ENCODE measurements at regions not wholly inside any gene's neighbourhood (a gene's known extent, or its start where the extent isn't known, plus 50 kb on each side); places are given as distances from the start of the nearest gene placed in this dataset.
A peak's percentile ranks its signal among the peaks of the same experiment; 100 is the strongest.

GRCh38 chr18:65146482-65147021, 604.3 kb upstream of the CDH7 start:
- DNase-seq, result no peak

DNA sequence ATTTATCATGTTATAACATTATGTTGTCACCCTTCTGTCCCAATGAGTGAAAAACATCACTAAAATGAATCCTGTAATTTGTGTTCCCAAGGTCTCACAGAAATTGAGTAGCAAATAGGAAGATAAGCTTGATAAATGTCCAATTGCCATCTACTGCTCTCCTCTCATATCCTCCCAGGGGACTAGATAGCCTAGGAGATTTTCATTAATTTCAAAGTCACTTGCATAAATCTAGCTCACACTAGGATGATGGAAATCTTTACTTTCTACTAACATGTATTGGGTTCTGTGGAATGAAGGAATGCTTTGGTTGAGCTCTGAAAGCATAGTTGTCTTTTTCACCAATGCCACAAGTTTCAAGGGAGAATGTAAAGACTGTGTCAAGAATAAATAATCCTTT, 605.5 kb upstream of the CDH7 start:
- no peak for DNase-seq

DNA sequence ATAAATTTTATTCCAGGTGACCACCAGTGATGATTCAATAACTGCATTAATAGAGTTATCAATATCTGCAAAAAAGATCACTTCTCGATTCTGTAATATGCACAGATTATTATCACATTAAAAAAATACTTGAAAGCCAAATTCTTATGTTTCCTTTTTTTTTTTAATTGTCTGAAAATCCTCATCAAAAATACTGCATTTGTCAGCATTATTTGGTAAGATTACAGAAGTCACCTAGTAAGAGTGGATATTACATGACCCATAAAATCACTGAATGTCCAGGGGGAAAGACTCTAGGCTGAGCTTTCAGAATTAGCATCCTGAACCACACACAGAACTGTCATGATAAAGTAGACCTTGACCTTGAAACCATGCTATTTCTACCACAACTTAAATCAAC, 617.2 kb upstream of the CDH7 start:
- no peak for DNase-seq

- DNase-seq, result no peak
Observed at GRCh38 chr18:65124633-65125032, 626.2 kb upstream of the CDH7 start.

- DNase-seq, result no peak
Observed at GRCh38 chr18:65103864-65104263, 646.9 kb upstream of the CDH7 start.

- DNase-seq, result peak; percentile 21
Observed at GRCh38 chr18:65093346-65093745, 657.5 kb upstream of the CDH7 start.

DNA sequence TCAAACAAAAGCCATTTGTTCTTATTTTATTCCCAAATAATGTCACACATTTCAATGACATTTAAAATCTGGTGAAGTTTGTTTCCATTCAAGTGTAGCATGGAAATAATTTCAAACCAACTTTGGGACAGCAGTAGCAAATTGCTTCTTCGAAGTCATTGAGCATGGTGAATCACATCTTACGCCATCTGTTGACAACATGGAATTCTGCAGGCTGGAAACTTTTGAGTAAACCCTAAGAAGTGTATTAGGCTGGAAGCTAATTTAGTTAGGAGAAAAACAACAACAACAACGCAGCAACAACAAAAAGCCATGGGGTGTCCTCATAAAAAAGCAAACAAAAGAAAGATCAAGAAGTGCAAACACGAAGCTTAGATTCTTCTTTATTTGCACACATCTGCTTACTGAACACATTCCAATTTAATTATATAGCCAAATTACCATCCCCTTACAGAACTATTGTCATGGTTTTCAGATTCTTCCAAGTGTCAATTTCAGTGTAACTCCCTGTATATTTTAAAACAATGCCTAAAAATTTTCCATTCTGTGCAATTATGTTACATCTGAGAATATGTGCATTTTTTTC, 659.0 kb upstream of the CDH7 start:
- DNase-seq, result peak; percentile 11

GRCh38 chr18:65082907-65083306, 667.9 kb upstream of the CDH7 start:
- no peak for DNase-seq

DNA sequence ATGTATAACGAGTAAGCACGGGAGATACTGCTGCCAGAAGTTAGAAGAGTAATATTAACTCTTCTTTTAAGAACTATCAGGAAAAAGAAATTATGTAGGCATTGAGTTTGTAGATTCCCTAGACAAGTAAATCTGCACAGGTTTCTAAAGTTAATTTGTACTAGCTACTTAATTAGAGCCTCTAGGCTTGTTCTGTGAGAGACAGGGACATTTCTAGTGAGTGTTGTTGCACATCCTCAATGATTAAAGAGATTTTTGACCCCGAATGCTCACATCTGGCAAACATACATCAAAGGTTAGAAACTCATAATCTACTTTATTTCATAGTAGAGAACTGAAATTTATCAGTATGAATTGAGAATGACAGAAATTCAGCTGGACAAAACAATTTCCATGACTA, 669.0 kb upstream of the CDH7 start:
- DNase-seq, result no peak

DNA sequence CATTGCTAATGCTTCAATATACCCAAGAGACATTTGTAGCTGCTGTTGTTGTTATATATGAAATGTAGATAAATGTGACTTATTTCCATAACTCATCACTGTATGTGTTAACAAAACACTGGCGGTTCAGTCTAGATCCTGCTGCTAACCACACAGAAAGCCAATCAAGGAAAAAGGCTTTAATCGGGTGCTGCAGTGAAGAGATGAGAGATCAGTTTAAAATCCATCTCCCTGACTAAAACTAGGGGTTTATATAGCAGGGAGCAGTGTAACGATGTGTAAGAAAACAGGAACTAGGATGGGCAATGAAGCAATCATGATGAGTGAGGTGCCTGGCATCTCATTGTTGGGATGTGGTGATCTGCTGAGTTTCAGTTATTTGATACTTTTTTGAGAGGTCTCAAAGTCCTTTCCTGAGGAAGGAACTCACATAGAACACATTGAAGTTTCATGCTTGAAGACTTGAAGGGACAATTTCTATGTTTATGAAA, 677.7 kb upstream of the CDH7 start:
- no peak for DNase-seq

GRCh38 chr18:65057439-65058083, 693.3 kb upstream of the CDH7 start:
- DNase-seq, result no peak

- no peak for DNase-seq
Observed at GRCh38 chr18:65056575-65056974, 694.2 kb upstream of the CDH7 start.

DNA sequence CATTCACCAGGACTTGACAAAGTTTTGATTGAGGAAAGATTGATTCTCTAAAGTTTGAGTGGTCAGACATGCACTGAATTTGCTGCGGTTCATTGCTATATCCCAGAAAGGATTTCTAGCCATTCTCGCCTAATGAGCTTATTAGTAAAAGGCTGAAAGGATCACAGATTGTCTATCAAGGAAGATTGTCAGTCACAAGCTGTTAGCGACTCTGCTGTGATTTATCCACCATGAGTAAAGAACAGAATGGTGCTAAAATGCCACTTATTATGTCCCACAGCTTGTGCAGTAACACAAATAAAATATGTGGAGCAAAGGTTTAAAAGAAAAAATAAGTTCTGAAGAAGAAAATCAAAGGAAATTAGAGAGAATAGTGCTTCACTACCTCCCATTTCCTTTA, 701.2 kb upstream of the CDH7 start:
- no peak for DNase-seq

- DNase-seq, result no peak
Observed at GRCh38 chr18:65039578-65039977, 711.2 kb upstream of the CDH7 start.

- no peak for DNase-seq
Observed at GRCh38 chr18:65035701-65036100, 715.1 kb upstream of the CDH7 start.

DNA sequence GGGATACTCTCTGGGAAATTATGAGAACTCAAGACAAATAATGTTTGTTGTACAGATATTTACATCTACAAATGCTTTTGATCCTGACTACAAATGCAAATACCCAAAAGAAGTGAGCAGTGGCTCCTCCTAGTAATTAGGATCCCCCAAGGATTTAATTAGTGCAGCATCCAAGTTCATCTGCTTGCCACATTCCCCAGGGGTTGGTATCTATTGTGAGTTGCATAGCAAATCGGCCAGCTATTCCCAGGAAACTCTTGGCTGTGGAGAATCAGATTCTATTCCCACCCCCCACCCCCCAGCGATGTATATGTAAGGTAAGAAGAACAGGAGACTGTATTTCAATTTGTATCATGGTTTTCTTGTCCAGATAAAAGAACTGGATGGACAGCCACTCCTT, 725.1 kb upstream of the CDH7 start:
- DNase-seq, result no peak

- no peak for DNase-seq
Observed at GRCh38 chr18:65021021-65021420, 729.8 kb upstream of the CDH7 start.

GRCh38 chr18:65018184-65018583, 732.6 kb upstream of the CDH7 start:
- DNase-seq, result no peak

GRCh38 chr18:65017372-65017760, 733.4 kb upstream of the CDH7 start:
- DNase-seq, result no peak

DNA sequence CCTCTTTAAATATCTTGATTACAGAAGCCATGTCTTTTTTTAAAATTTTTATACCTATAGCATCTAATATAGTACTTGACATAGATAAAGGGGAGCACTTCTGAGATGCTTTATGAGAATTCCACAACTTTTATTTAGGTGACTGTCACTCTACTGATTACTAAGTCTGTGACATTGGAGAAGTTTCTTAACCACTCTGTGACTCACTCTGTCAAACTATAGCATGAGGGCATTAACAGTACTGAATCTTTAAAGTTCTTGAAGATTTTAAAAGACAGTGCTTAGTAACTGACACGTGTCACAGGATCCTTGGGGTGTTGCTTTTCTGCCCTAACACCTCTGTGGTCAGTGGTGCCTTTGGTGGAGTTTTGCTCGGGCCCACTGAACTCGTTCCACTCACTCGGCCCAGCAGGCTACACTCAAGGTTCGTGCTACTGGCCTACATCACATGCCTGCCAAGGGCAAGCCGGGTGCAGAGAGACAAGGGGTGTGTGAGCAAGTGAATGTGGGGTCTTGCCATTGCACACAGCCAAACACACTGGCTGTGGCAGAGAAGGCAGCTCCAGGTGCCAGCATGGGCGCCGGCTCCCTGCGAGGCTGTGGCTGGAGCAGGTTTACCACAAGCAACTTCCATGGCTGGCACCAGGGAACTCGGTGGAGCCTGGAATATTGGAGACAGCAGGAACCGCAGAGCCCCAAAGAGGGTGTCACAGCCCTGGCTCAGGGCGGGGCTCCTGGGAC, 734.0 kb upstream of the CDH7 start:
- no peak for DNase-seq

DNA sequence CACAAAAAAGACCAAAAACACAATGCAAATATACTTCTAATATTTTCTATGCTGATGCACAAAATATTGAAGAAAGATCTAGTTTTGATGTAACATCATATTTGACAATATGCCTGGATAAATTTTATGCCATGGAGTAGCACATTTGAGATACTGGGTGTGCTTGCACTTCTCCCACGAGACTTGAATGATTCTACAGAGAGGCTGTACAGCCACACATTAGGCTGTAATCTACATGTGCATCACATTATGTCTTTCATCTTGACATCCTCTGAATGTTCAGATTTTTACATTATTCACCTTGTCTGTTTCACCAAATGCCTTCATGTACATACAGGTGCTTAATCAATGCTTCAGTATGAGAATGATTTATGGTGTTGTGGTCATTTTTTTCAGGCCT, 756.4 kb upstream of the CDH7 start:
- no peak for DNase-seq

GRCh38 chr18:64993695-64994094, 757.1 kb upstream of the CDH7 start:
- no peak for DNase-seq

- DNase-seq, result no peak
Observed at GRCh38 chr18:64992654-64993053, 758.2 kb upstream of the CDH7 start.

All from muscle of arm (tissue), 1 donor.